NCI-H2107 treated with DMSO at 0.1 percent for 48 hours (cell line): ENCODE measurements at regions not wholly inside any gene's neighbourhood (a gene's known extent, or its start where the extent isn't known, plus 50 kb on each side); places are given as distances from the start of the nearest gene placed in this dataset.

Experiments used
- DNase-seq: peaks from one replicate; lab custom pipeline; 2025; ENCODE audit not compliant: unreplicated experiment; lab: John Stamatoyannopoulos, UW

DNA sequence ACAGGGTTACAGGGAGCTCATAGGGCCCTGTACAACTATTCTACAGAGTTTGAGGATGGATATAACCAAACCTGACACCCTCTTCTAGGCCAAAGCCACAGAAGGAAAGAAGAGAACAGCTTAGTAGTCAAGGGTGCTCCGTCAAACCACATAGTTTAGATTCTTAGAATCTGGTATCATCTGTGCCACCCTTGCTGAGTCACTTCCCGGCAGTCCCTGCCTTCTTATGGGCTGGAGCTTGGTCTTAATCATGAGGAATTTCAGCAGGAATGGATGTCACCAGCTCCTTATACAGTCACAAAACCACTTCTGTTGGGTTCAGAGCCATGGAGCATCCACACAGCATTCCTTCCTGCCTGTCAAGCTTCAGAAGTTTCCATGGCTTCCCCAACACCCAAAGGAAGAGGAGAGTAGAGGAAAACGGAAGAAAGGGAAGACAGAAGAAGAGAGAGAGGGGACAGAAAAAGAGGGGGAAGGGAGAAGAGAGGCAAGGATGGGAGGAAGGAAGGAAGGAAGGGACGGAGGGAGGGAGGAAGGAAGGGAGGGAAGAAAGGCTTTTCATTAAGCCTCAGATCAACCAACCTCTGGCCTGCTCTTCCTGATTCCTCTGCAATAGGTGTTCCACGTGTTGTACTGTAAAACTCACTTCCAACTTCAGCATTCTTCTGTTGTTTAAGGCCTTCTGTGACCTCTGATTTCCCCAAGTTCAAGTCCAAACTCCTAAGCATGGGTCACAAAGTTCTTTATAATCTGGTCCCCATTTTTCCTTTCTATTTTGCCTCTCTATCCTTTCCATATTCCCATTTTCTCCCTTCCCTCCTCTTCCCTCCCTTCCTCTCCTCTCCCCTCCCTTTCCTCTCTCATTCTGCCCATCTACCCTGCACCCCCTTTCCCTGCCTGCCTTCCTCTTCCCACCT, 246.1 kb upstream of the TNP1 start:
- DNase-seq = no peak

DNA sequence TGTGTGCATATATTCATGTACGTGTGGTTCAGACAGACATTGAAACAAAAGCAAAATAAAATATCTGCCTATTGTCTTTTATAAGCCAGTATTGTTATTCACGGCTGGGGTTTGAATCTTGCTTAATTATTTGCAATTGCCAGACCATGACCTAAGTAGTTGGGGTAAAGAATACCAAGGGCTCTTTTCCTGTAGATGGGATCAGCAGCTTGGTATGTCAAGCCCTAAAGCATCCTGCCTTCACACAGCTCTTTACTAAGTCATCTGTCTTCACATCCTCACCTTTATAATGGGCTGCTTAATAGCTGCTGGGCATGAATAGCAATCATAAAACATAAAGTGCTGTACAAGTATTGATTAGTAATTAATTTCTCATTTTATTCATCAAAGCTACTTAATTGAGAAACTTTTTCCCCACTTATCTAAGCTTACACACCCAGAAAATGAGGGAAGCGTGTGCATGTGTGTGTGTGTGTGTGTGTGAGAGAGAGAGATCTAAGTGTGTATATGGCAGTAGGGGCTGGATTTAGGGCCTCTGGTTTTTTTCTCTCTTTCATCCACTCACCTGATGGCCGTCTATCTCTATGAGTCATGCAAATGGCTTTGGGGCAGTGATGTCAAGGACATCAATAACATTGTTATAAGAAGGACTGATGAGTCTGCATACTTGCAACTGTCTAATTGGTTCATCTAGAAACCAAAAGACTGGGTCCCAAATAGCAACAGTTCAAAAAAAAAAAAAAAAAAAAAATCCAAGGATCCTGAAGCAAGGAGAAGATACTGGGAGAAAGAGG, 244.1 kb upstream of the TNP1 start:
- DNase-seq = no peak

- no peak for DNase-seq
Observed at GRCh38 chr2:217102956-217103355, 243.1 kb upstream of the TNP1 start.

GRCh38 chr2:217101972-217102371, 242.1 kb upstream of the TNP1 start:
- no peak for DNase-seq

DNA sequence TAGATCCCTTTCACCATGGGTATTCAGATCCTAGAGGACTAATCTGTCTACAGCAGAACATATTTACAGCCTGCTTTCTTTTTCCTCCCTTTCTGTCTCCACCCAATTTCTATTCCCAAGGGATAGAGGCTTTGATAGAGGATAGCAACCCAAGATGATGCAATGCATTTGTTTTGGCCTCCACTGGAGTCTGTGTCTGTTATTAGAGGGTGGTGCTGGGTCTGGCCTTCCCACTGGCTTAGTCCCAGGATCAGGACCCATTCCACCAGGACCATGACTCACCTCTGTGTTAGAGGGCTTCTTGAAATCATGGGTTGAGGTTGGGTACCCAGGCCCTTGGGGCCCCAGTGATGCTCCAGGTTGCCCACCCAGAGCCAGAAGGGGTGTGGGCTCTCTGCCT, 239.7 kb upstream of the TNP1 start:
- DNase-seq = peak; percentile 22

- DNase-seq = no peak
Observed at GRCh38 chr2:217098435-217098834, 238.6 kb upstream of the TNP1 start.

GRCh38 chr2:217097346-217097745, 237.5 kb upstream of the TNP1 start:
- no peak for DNase-seq

DNA sequence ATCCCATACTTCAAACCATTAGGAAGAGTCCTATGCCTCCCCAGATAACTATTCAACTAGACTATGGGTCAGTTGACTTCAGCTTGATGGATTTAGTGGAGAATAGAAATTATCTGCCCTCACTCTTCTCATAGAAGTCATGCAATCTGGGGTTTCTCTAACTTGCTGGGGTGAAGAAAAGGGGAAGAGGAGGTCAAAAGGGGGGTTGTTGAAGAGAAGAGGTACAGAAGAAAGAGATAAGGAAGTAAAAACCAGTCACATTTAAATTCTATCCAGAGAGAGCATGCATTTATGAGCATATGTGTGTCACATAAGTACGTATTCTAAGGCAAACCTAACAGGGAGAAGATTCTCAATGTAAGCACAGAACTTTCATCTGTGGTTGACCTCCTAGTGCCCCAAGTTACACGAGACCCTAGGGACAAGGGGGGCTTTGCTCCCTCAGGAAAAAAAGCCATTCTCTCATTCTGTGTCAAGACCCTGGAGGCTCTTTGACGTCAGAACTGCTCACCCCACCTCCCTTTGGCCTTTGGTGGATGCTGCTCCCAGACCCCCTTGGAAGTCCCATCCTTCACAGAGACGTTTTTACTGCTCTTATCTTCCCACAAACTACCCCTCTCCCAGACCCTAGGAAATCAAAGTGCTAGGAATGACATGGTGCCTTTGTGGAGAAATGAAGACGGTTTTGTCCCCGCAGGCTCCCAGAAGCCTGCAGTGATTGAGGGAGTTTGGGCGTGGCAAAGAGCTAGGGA, 236.8 kb upstream of the TNP1 start:
- DNase-seq = no peak

- no peak for DNase-seq
Observed at GRCh38 chr2:217095511-217096205, 235.8 kb upstream of the TNP1 start.

DNA sequence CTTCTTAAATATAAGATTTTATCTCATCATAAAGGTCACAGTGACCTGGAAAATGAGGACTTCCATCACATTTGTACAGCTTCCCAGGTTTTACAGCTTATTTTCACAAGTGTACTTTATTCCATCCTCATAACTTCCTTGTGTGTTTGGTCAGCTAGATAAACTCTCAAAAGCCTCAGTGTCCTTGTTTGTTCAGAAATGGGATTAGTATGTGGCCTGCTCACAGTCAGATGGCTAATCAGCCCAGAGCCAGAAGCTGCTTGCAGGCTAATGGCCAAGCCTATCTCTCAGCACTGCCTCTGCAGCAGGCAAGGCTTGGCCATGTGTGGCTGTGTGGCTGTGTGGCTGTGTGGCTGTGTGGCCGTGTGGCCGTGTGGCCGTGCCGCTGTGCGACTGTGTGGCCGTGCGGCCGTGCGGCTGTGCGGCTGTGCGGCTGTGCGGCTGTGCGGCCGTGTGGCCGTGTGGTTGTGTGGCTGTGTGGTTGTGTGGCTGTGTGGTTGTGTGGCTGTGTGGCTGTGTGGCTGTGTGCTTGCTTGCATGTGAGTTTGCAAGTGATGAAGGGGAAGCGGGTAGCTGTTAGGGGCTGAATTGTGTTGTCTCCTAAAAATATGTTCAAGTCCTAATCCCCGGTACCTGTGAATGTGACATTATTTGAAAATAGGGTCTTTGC, 233.0 kb upstream of the TNP1 start:
- DNase-seq = no peak

- no peak for DNase-seq
Observed at GRCh38 chr2:217091531-217091930, 231.7 kb upstream of the TNP1 start.

DNA sequence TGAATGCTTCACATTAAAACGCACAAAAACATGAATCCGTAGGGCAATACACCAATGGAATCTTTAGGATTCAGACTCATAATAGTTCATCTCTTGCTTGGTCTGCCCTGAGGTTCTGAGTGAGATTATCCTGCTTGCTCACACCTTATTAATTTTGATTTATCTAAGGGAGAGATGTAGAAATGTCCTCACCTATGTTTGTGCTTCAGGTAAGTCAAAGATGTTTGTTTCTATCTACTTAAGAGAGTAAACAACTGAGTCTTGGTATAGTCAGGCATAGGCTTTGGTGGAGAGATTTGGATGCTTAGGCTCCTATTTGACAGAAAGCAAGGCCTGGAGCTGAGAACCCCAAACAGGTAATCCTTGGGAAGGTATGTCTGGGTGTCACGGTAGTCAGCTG, 231.0 kb upstream of the TNP1 start:
- DNase-seq = no peak

- DNase-seq = no peak
Observed at GRCh38 chr2:217090024-217090473, 230.2 kb upstream of the TNP1 start.

GRCh38 chr2:217086718-217087117, 226.9 kb upstream of the TNP1 start:
- no peak for DNase-seq

DNA sequence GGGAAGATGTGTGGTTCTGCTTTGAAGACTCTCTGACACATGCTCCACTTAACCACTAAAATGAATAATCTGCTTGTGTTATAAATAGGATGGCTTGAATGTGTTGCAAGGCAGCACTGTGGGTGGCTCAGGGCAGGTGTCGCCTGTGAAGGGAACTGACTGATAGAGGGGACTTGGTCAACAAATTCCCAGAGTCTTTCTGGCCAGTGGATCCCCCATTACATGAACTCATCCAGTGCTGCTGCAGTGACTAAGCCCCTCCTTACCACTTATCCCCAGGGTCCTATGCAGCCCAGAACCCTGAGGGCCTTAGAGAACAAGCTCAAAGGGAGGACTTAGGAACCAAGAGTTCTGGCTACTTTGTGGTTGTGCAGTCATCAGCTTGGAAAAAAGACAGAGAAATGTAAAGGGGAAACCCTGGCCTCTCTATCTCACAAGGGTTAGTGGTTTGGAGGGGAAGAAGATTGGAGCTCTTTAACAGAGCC, 226.2 kb upstream of the TNP1 start:
- no peak for DNase-seq

DNA sequence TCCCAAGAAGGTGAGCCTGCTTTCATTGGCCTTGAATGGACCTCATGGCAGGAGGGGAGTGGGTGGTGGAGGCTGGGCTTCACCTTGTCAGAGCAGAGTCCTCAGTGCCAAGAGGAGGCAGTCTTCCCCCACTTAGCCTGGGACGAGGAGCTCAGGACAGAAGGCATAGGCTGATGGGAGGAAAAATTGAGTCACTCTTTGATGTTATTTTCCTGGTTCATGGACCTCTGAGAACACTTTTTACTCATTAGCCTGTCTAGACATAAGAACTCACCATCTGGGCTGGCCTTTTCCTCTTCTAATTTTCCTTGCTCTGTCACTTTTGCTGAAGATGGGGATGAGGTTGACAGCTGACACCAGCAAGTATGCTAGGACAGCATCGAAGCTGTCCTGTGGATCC, 225.7 kb upstream of the TNP1 start:
- DNase-seq = no peak

GRCh38 chr2:217081799-217082198, 221.9 kb upstream of the TNP1 start:
- DNase-seq = no peak

DNA sequence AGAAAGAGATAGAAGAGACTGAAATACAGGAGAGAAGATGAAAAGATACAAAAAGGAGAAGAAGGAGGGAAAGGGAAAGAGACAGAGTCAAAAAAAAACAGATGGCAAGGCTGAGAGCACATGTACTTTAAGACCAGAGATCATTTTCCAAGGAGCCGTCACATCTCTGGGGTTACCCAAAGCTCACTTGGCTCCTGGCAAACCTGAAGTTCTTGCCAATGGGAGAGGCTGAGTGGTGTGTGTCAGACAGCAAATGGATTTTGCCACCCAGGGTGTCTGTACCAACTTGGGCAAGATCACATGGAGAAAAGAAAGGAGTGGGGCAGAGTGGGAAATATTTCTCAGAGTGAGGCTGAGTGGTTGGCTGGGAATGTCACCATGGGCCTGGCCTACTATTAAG, 219.3 kb upstream of the TNP1 start:
- no peak for DNase-seq

DNA sequence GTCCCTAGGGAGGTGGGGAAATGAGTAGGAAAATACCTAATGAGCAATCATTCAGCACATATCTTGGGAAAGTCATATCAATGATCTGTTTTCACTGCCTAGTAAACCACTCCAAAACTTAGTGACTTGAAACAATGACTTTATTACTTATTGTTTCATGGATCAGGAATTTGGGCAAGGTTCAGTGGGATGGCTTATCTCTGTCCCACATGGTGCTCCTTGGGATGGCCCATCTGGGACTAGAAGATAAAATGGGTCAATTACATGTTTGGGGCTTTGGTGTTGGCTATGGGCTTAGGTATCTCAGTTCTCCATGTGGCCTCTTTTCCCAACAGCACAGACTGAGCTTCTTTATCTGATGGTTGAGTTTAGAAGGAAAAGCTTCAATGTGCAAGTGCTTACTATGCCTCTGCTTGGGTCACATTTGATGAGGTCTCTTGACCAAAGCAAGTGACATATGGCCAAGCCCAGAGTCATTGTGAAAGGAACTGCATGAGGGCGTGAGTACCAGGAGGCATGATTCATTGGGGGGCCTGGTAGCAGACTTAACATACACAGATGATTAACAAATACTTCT, 218.1 kb upstream of the TNP1 start:
- no peak for DNase-seq
